VCaP (cell line): ENCODE measurements at regions not wholly inside any gene's neighbourhood (a gene's known extent, or its start where the extent isn't known, plus 50 kb on each side); places are given as distances from the start of the nearest gene placed in this dataset.

Experiments
- H3K27ac ChIP-seq: fragments of 450-650 bp; 2 replicates; pipeline ENCODE4 v1.5.1; 2017
- TF ChIP-seq, protein P1 (sequence below): fragments of 450-650 bp; conservative IDR thresholded peaks from 2 replicates; pipeline ENCODE4 v1.5.1; 2017; ENCODE audit warnings: mild to moderate bottlenecking, moderate library complexity

DNA sequence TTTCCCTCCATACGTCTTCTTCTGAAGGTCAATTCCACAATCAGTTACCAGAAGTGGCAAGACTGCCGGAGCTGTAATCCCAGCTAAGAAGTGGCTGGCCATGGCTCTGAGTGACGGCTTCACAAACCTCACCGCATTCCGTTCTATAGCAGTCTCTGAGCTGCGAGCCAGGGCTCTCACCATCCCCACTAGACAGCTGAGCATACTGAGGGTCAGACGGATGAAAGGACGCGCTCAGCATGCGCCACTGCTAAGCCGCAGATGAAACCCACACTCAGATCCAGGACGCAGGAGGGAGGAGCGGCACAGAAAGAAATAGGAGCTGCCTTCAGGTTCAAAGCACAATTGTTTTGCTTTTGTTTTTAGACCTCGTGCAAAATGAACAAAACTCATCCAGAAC lies 97.9 kb downstream of the ANKRD60 start:
- no peak overlapping the region for H3K27ac ChIP-seq
- TF ChIP-seq, protein P1, sequence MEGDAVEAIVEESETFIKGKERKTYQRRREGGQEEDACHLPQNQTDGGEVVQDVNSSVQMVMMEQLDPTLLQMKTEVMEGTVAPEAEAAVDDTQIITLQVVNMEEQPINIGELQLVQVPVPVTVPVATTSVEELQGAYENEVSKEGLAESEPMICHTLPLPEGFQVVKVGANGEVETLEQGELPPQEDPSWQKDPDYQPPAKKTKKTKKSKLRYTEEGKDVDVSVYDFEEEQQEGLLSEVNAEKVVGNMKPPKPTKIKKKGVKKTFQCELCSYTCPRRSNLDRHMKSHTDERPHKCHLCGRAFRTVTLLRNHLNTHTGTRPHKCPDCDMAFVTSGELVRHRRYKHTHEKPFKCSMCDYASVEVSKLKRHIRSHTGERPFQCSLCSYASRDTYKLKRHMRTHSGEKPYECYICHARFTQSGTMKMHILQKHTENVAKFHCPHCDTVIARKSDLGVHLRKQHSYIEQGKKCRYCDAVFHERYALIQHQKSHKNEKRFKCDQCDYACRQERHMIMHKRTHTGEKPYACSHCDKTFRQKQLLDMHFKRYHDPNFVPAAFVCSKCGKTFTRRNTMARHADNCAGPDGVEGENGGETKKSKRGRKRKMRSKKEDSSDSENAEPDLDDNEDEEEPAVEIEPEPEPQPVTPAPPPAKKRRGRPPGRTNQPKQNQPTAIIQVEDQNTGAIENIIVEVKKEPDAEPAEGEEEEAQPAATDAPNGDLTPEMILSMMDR, result no peak

- TF ChIP-seq, protein P1, result no peak
- no peak overlapping the region for H3K27ac ChIP-seq
Measured at GRCh38 chr20:58130156-58130555, 98.3 kb downstream of the ANKRD60 start.

GRCh38 chr20:58129721-58130151 lies 98.7 kb downstream of the ANKRD60 start:
- H3K27ac ChIP-seq, result no peak overlapping the region
- TF ChIP-seq, protein P1, result no peak

DNA sequence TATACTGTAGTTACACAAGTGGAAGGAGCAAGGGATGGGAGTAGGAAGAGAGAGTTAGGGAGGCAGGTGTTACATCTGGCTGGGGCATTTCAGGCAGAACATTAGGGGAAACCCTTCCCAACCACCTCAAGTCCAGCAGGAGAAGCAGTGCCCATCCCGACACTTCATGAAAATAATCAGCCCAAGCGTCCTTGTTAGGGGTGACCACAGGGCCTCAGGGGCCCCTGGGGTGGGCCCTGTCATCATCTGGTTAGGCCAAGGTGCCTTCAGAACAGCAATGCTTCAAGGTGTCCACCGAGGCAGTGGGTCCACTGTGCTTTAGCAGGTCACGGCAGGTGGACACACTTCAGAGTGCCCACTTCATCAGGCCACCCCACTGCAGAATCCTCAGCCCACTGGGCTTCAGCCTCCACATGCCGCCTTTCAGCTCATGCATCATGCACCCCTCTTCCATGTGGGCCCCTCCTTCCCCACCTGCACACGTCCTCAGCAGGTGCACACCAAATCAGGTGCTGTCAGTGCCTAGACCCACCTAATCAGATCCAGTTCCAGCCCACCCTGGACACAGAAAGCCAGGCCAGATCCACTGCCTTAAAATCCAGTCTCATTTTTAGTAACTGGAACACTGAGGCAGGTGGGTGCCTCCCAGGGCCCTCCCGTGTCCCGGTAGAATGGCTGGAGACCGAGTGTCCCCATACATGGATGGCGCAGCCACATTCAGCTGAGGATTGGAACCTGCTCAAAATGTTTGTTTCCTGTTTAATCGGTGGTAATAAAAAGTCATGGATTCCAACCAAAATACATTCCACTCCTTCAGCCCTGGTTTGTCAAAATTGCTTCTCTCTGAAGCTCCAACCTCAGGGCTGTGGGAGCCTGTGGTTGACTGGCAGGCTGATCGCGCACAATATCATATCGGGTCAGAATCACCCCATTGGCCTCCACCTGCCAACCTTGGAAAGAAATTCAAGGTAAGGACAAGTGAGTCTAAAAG lies 99.5 kb downstream of the ANKRD60 start:
- TF ChIP-seq, protein P1, result no peak
- no peak overlapping the region for H3K27ac ChIP-seq

- no peak overlapping the region for H3K27ac ChIP-seq
- TF ChIP-seq, protein P1, result no peak
Measured at GRCh38 chr20:58127701-58128111, 100.7 kb downstream of the ANKRD60 start.

DNA sequence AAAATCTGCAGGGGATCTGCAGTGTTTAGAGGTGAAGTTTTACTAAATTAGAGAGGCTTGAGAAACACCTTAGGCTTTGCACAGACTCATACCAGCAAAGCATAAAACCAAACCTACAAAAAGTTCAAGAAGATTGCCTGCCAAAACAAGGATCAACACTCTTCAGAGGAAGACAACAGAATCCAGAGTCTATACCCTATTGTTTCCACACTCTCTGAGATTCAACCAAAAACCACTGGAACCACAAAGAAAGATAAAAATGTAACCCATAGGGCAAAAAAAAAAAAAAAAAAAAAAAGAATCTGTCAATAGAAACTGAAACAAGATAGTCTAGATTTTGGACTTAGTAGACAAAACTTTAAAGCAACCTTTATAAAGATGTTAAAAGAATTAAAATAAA lies 102.7 kb downstream of the ANKRD60 start:
- H3K27ac ChIP-seq, result no peak overlapping the region
- TF ChIP-seq, protein P1, result no peak

GRCh38 chr20:58117944-58118343 lies 110.5 kb downstream of the ANKRD60 start:
- no peak overlapping the region for H3K27ac ChIP-seq
- TF ChIP-seq, protein P1, result no peak
